HEK293 (cell line): ENCODE measurements at regions not wholly inside any gene's neighbourhood (a gene's known extent, or its start where the extent isn't known, plus 50 kb on each side); places are given as distances from the start of the nearest gene placed in this dataset.

Source experiments
- HOXA7 ChIP-seq: sonication (generic); formaldehyde crosslinking; IDR thresholded peaks from 2 replicates; pipeline ENCODE4 v1.8.1; 2022; ENCODE audit warnings: missing genetic modification reagents, borderline replicate concordance
- KLF10 ChIP-seq: fragments of 450-650 bp; IDR thresholded peaks from 2 replicates; pipeline ENCODE4 v1.5.1; 2018; ENCODE audit warnings: missing biosample characterization, mild to moderate bottlenecking, missing genetic modification characterization
- SALL2 ChIP-seq: fragments of 450-650 bp; formaldehyde crosslinking; IDR thresholded peaks from 2 replicates; pipeline ENCODE4 v1.5.0; 2017; ENCODE audit warnings: missing biosample characterization, mild to moderate bottlenecking, missing genetic modification characterization, borderline replicate concordance
- ZBTB8A ChIP-seq: fragments of 450-650 bp; formaldehyde crosslinking; IDR thresholded peaks from 2 replicates; pipeline ENCODE4 v1.5.1; 2016; ENCODE audit warnings: missing biosample characterization, missing genetic modification characterization
- ZNF112 ChIP-seq: fragments of 450-650 bp; formaldehyde crosslinking; IDR thresholded peaks from 2 replicates; pipeline ENCODE4 v1.5.0; 2017; ENCODE audit warnings: missing biosample characterization, missing genetic modification characterization
- ZNF121 ChIP-seq: fragments of 450-650 bp; formaldehyde crosslinking; IDR thresholded peaks from 2 replicates; pipeline ENCODE4 v1.5.1; 2016; ENCODE audit warnings: missing biosample characterization, missing genetic modification characterization
- ZNF202 ChIP-seq: fragments of 450-650 bp; formaldehyde crosslinking; IDR thresholded peaks from 2 replicates; pipeline ENCODE4 v1.5.1; 2016; ENCODE audit warnings: missing biosample characterization, missing genetic modification characterization, borderline replicate concordance
- ZNF248 ChIP-seq: fragments of 450-650 bp; formaldehyde crosslinking; IDR thresholded peaks from 2 replicates; pipeline ENCODE4 v1.5.1; 2017; ENCODE audit warnings: missing biosample characterization, missing genetic modification characterization
- ZNF560 ChIP-seq: fragments of 450-650 bp; formaldehyde crosslinking; IDR thresholded peaks from 2 replicates; pipeline ENCODE4 v1.5.1; 2017; ENCODE audit warnings: missing biosample characterization, missing genetic modification characterization, borderline replicate concordance
- ZNF571 ChIP-seq: fragments of 450-650 bp; formaldehyde crosslinking; IDR thresholded peaks from 2 replicates; pipeline ENCODE4 v1.5.0; 2017; ENCODE audit warnings: missing biosample characterization, missing genetic modification characterization
- ZNF626 ChIP-seq: fragments of 450-650 bp; sonication (Bioruptor Pico); formaldehyde crosslinking; IDR thresholded peaks from 2 replicates; pipeline ENCODE4 v1.5.1; 2018; ENCODE audit warnings: missing biosample characterization, missing genetic modification characterization, inconsistent platforms
- ZNF629 ChIP-seq: fragments of 450-650 bp; formaldehyde crosslinking; IDR thresholded peaks from 2 replicates; pipeline ENCODE4 v1.5.1; 2017; ENCODE audit warnings: missing biosample characterization, missing genetic modification characterization
- ZNF747 ChIP-seq: fragments of 450-650 bp; formaldehyde crosslinking; IDR thresholded peaks from 2 replicates; pipeline ENCODE4 v1.5.1; 2016; ENCODE audit warnings: missing biosample characterization, missing genetic modification characterization
- ZNF776 ChIP-seq: fragments of 450-650 bp; formaldehyde crosslinking; IDR thresholded peaks from 2 replicates; pipeline ENCODE4 v1.5.0; 2017; ENCODE audit warnings: missing biosample characterization, missing genetic modification characterization, borderline replicate concordance
- ZNF777 ChIP-seq: fragments of 450-650 bp; formaldehyde crosslinking; IDR thresholded peaks from 2 replicates; pipeline ENCODE4 v1.5.1; 2017; ENCODE audit warnings: missing biosample characterization, missing genetic modification characterization, borderline replicate concordance
- ZNF830 ChIP-seq: fragments of 450-650 bp; IDR thresholded peaks from 2 replicates; pipeline ENCODE4 v1.5.0; 2018; ENCODE audit warnings: missing biosample characterization, missing genetic modification characterization, low read depth, mild to moderate bottlenecking, moderate library complexity
- TF ChIP-seq, protein P1 (sequence below): fragments of 450-650 bp; formaldehyde crosslinking; IDR thresholded peaks from 2 replicates; pipeline ENCODE4 v1.5.1; 2016; ENCODE audit warnings: missing biosample characterization, missing genetic modification characterization, low read depth
- TF ChIP-seq, protein P2 (sequence below): fragments of 450-650 bp; formaldehyde crosslinking; IDR thresholded peaks from 2 replicates; pipeline ENCODE4 v1.5.1; 2016; ENCODE audit warnings: missing biosample characterization, missing genetic modification characterization
- TF ChIP-seq, protein P3 (sequence below): fragments of 450-650 bp; formaldehyde crosslinking; conservative IDR thresholded peaks from 2 replicates; pipeline ENCODE4 v1.5.1; 2016; ENCODE audit warnings: low read depth, missing biosample characterization, missing genetic modification characterization
- TF ChIP-seq, protein P4 (sequence below): fragments of 450-650 bp; formaldehyde crosslinking; IDR thresholded peaks from 2 replicates; pipeline ENCODE4 v1.5.1; 2016; ENCODE audit warnings: missing biosample characterization, missing genetic modification characterization
- TF ChIP-seq, protein P5 (sequence below): fragments of 450-650 bp; formaldehyde crosslinking; IDR thresholded peaks from 2 replicates; pipeline ENCODE4 v1.5.1; 2016; ENCODE audit warnings: missing biosample characterization, missing genetic modification characterization
- TF ChIP-seq, protein P6 (sequence below): fragments of 450-650 bp; formaldehyde crosslinking; IDR thresholded peaks from 2 replicates; pipeline ENCODE4 v1.5.1; 2016; ENCODE audit warnings: missing biosample characterization, missing genetic modification characterization

DNA sequence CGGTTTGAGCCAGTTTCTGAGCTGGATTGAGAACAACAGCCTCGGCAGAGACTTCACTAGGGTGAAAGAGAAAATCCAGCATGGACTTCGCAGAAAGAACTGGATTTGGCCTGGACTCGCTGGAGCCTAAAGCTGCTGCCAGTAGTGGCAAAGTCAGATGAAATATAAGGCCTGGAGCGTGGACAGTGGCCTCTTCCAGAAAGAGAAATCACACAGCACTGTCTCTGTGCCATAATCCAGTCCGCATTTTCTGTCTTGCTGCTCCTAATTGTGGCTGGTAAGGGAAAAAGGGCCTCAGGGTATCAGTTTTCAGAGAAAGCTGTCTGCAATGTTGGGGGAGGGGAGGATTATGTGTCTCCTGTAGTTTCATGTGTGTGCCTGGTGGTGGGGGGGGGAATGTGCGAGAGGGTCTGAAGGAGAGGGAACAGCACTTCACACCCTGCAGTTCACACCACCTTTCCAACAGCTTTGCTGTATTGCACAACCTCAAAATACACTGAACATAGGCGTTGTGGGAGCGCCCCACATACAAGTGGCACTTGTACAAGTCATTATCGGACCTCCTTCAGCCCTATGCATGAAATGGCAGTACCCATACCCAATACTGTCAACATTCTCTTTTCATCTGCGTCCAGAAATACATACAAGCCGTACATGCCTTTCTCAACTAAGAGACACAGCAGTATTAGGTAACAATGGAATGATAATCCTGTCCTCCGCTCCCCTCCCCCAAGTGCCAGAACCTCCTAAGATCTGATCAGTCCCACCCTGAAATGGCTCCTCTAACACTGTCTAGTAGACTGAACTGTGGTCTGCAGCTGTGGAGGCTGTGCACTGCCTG is 107.5 kb upstream of the ATF7IP start (continued):
- TF ChIP-seq, protein P1, sequence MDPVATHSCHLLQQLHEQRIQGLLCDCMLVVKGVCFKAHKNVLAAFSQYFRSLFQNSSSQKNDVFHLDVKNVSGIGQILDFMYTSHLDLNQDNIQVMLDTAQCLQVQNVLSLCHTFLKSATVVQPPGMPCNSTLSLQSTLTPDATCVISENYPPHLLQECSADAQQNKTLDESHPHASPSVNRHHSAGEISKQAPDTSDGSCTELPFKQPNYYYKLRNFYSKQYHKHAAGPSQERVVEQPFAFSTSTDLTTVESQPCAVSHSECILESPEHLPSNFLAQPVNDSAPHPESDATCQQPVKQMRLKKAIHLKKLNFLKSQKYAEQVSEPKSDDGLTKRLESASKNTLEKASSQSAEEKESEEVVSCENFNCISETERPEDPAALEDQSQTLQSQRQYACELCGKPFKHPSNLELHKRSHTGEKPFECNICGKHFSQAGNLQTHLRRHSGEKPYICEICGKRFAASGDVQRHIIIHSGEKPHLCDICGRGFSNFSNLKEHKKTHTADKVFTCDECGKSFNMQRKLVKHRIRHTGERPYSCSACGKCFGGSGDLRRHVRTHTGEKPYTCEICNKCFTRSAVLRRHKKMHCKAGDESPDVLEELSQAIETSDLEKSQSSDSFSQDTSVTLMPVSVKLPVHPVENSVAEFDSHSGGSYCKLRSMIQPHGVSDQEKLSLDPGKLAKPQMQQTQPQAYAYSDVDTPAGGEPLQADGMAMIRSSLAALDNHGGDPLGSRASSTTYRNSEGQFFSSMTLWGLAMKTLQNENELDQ (tag by site-specific recombination), result no peak; the same call in none of the 2 replicates
- TF ChIP-seq ZNF560 (tag by site-specific recombination), result no peak
- peak; percentile 81 for TF ChIP-seq ZBTB8A
- TF ChIP-seq ZNF121 (tag by site-specific recombination), result 0 out of 2 replicates have a peak, but pooled peaks have one; percentile 35
- TF ChIP-seq, protein P2, sequence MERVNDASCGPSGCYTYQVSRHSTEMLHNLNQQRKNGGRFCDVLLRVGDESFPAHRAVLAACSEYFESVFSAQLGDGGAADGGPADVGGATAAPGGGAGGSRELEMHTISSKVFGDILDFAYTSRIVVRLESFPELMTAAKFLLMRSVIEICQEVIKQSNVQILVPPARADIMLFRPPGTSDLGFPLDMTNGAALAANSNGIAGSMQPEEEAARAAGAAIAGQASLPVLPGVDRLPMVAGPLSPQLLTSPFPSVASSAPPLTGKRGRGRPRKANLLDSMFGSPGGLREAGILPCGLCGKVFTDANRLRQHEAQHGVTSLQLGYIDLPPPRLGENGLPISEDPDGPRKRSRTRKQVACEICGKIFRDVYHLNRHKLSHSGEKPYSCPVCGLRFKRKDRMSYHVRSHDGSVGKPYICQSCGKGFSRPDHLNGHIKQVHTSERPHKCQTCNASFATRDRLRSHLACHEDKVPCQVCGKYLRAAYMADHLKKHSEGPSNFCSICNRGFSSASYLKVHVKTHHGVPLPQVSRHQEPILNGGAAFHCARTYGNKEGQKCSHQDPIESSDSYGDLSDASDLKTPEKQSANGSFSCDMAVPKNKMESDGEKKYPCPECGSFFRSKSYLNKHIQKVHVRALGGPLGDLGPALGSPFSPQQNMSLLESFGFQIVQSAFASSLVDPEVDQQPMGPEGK (tag by site-specific recombination), result peak; percentile 86
- TF ChIP-seq KLF10, result peak; percentile 93
- TF ChIP-seq ZNF626 (tag by site-specific recombination), result peak; percentile 95; the same call in 1 of the 2 replicates
- TF ChIP-seq ZNF202 (tag by site-specific recombination), result no peak
- TF ChIP-seq ZNF629 (tag by site-specific recombination), result peak; percentile 86
- TF ChIP-seq, protein P3, sequence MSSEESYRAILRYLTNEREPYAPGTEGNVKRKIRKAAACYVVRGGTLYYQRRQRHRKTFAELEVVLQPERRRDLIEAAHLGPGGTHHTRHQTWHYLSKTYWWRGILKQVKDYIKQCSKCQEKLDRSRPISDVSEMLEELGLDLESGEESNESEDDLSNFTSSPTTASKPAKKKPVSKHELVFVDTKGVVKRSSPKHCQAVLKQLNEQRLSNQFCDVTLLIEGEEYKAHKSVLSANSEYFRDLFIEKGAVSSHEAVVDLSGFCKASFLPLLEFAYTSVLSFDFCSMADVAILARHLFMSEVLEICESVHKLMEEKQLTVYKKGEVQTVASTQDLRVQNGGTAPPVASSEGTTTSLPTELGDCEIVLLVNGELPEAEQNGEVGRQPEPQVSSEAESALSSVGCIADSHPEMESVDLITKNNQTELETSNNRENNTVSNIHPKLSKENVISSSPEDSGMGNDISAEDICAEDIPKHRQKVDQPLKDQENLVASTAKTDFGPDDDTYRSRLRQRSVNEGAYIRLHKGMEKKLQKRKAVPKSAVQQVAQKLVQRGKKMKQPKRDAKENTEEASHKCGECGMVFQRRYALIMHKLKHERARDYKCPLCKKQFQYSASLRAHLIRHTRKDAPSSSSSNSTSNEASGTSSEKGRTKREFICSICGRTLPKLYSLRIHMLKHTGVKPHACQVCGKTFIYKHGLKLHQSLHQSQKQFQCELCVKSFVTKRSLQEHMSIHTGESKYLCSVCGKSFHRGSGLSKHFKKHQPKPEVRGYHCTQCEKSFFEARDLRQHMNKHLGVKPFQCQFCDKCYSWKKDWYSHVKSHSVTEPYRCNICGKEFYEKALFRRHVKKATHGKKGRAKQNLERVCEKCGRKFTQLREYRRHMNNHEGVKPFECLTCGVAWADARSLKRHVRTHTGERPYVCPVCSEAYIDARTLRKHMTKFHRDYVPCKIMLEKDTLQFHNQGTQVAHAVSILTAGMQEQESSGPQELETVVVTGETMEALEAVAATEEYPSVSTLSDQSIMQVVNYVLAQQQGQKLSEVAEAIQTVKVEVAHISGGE (tag by site-specific recombination), result peak; percentile 15; the same call in 1 of the 2 replicates
- no peak for TF ChIP-seq ZNF112 (tag by site-specific recombination)
- TF ChIP-seq ZNF747, result no peak; the same call in 1 of the 2 replicates
- peak; percentile 80; the same call in 1 of the 2 replicates for TF ChIP-seq SALL2
- TF ChIP-seq, protein P4, sequence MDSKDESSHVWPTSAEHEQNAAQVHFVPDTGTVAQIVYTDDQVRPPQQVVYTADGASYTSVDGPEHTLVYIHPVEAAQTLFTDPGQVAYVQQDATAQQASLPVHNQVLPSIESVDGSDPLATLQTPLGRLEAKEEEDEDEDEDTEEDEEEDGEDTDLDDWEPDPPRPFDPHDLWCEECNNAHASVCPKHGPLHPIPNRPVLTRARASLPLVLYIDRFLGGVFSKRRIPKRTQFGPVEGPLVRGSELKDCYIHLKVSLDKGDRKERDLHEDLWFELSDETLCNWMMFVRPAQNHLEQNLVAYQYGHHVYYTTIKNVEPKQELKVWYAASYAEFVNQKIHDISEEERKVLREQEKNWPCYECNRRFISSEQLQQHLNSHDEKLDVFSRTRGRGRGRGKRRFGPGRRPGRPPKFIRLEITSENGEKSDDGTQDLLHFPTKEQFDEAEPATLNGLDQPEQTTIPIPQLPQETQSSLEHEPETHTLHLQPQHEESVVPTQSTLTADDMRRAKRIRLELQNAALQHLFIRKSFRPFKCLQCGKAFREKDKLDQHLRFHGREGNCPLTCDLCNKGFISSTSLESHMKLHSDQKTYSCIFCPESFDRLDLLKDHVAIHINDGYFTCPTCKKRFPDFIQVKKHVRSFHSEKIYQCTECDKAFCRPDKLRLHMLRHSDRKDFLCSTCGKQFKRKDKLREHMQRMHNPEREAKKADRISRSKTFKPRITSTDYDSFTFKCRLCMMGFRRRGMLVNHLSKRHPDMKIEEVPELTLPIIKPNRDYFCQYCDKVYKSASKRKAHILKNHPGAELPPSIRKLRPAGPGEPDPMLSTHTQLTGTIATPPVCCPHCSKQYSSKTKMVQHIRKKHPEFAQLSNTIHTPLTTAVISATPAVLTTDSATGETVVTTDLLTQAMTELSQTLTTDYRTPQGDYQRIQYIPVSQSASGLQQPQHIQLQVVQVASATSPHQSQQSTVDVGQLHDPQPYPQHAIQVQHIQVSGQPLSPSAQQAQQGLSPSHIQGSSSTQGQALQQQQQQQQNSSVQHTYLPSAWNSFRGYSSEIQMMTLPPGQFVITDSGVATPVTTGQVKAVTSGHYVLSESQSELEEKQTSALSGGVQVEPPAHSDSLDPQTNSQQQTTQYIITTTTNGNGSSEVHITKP (tag by site-specific recombination), result peak; percentile 79
- TF ChIP-seq ZNF248 (tag by site-specific recombination), result no peak
- TF ChIP-seq ZNF777, result no peak
- TF ChIP-seq, protein P5, sequence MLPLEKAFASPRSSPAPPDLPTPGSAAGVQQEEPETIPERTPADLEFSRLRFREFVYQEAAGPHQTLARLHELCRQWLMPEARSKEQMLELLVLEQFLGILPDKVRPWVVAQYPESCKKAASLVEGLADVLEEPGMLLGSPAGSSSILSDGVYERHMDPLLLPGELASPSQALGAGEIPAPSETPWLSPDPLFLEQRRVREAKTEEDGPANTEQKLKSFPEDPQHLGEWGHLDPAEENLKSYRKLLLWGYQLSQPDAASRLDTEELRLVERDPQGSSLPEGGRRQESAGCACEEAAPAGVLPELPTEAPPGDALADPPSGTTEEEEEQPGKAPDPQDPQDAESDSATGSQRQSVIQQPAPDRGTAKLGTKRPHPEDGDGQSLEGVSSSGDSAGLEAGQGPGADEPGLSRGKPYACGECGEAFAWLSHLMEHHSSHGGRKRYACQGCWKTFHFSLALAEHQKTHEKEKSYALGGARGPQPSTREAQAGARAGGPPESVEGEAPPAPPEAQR (tag by site-specific recombination), result peak; percentile 96
- TF ChIP-seq ZNF776 (tag by site-specific recombination), result no peak
- TF ChIP-seq, protein P6, sequence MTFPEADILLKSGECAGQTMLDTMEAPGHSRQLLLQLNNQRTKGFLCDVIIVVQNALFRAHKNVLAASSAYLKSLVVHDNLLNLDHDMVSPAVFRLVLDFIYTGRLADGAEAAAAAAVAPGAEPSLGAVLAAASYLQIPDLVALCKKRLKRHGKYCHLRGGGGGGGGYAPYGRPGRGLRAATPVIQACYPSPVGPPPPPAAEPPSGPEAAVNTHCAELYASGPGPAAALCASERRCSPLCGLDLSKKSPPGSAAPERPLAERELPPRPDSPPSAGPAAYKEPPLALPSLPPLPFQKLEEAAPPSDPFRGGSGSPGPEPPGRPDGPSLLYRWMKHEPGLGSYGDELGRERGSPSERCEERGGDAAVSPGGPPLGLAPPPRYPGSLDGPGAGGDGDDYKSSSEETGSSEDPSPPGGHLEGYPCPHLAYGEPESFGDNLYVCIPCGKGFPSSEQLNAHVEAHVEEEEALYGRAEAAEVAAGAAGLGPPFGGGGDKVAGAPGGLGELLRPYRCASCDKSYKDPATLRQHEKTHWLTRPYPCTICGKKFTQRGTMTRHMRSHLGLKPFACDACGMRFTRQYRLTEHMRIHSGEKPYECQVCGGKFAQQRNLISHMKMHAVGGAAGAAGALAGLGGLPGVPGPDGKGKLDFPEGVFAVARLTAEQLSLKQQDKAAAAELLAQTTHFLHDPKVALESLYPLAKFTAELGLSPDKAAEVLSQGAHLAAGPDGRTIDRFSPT, result peak; percentile 74
- no peak for TF ChIP-seq HOXA7 (CRISPR knock-in tag)
- no peak for TF ChIP-seq ZNF571 (tag by site-specific recombination)
- TF ChIP-seq ZNF830, result peak; percentile 78; the same call in 1 of the 2 replicates
